ENCODE measurements at regions not wholly inside any gene's neighbourhood (a gene's known extent, or its start where the extent isn't known, plus 50 kb on each side); places are given as distances from the start of the nearest gene placed in this dataset.
A peak's percentile ranks its signal among the peaks of the same experiment; 100 is the strongest.
"Not testable (repeated sequence)": the region's sequence is repeated elsewhere in the genome, so short reads cannot be mapped to it uniquely, and the experiment has no call there.

GRCh38 chr9:41367301-41367700 lies 178.2 kb upstream of the ZNG1F start:
- not testable (repeated sequence) for DNase-seq (ENCODE audit: extremely low read depth, insufficient read length); H3K27me3 ChIP-seq (replicated peaks; ENCODE audit: control insufficient read depth, insufficient read depth, low read length); H3K4me3 ChIP-seq (replicated peaks; ENCODE audit: low read depth, low read length); H3K36me3 ChIP-seq (ENCODE audit: control insufficient read depth, insufficient read depth, low read length)

- not testable (repeated sequence) for H3K36me3 ChIP-seq (ENCODE audit: control insufficient read depth, insufficient read depth, low read length)
These were observed 172.7 kb upstream of the ZNG1F start for GRCh38 chr9:41361790-41362189.

GRCh38 chr9:41359116-41359515 lies 170.0 kb upstream of the ZNG1F start:
- peak; percentile 55 for DNase-seq (ENCODE audit: extremely low read depth, insufficient read length)
- H3K27me3 ChIP-seq (replicated peaks; ENCODE audit: control insufficient read depth, insufficient read depth, low read length); H3K36me3 ChIP-seq (ENCODE audit: control insufficient read depth, insufficient read depth, low read length): not testable (repeated sequence)
- peak overlapping the region; percentile 82 for H3K4me3 ChIP-seq (replicated peaks; ENCODE audit: low read depth, low read length)

More at GRCh38 chr9:41361790-41362189, 172.7 kb upstream of the ZNG1F start:
- DNase-seq (ENCODE audit: extremely low read depth, insufficient read length); H3K27me3 ChIP-seq (replicated peaks; ENCODE audit: control insufficient read depth, insufficient read depth, low read length); H3K4me3 ChIP-seq (replicated peaks; ENCODE audit: low read depth, low read length): not testable (repeated sequence)

- H3K27me3 ChIP-seq (replicated peaks; ENCODE audit: control insufficient read depth, insufficient read depth, low read length); H3K36me3 ChIP-seq (ENCODE audit: control insufficient read depth, insufficient read depth, low read length): not testable (repeated sequence)
- DNase-seq (ENCODE audit: extremely low read depth, insufficient read length), result peak; percentile 86
- H3K4me3 ChIP-seq (replicated peaks; ENCODE audit: low read depth, low read length), result peak overlapping the region; percentile 82
These were observed 169.6 kb upstream of the ZNG1F start for GRCh38 chr9:41358682-41359081.

- not testable (repeated sequence) for H3K27me3 ChIP-seq (replicated peaks; ENCODE audit: control insufficient read depth, insufficient read depth, low read length); H3K36me3 ChIP-seq (ENCODE audit: control insufficient read depth, insufficient read depth, low read length)
- peak; percentile 28 for DNase-seq (ENCODE audit: extremely low read depth, insufficient read length)
- peak overlapping the region; percentile 59 for H3K4me3 ChIP-seq (replicated peaks; ENCODE audit: low read depth, low read length)
These were observed 168.8 kb upstream of the ZNG1F start for GRCh38 chr9:41357918-41358404.

GRCh38 chr9:41357350-41357748 lies 168.2 kb upstream of the ZNG1F start:
- not testable (repeated sequence) for H3K27me3 ChIP-seq (replicated peaks; ENCODE audit: control insufficient read depth, insufficient read depth, low read length); H3K36me3 ChIP-seq (ENCODE audit: control insufficient read depth, insufficient read depth, low read length); DNase-seq (ENCODE audit: extremely low read depth, insufficient read length); H3K4me3 ChIP-seq (replicated peaks; ENCODE audit: low read depth, low read length)

GRCh38 chr9:41356588-41357349 lies 167.7 kb upstream of the ZNG1F start:
- not testable (repeated sequence) for H3K36me3 ChIP-seq (ENCODE audit: control insufficient read depth, insufficient read depth, low read length); H3K27me3 ChIP-seq (replicated peaks; ENCODE audit: control insufficient read depth, insufficient read depth, low read length)
- DNase-seq (ENCODE audit: extremely low read depth, insufficient read length), result peak; percentile 59
- peak overlapping the region; percentile 43 for H3K4me3 ChIP-seq (replicated peaks; ENCODE audit: low read depth, low read length)

GRCh38 chr9:41355712-41356450 lies 166.8 kb upstream of the ZNG1F start:
- not testable (repeated sequence) for H3K27me3 ChIP-seq (replicated peaks; ENCODE audit: control insufficient read depth, insufficient read depth, low read length); DNase-seq (ENCODE audit: extremely low read depth, insufficient read length); H3K4me3 ChIP-seq (replicated peaks; ENCODE audit: low read depth, low read length); H3K36me3 ChIP-seq (ENCODE audit: control insufficient read depth, insufficient read depth, low read length)

- peak overlapping the region; percentile 26; the same call in 1 of the 2 replicates for H3K4me3 ChIP-seq (replicated peaks; ENCODE audit: low read depth, low read length)
These were observed 165.9 kb upstream of the ZNG1F start for GRCh38 chr9:41354978-41355377.

GRCh38 chr9:41354060-41354934 lies 165.2 kb upstream of the ZNG1F start:
- peak; percentile 19 for DNase-seq (ENCODE audit: extremely low read depth, insufficient read length)
- not testable (repeated sequence) for H3K27me3 ChIP-seq (replicated peaks; ENCODE audit: control insufficient read depth, insufficient read depth, low read length); H3K36me3 ChIP-seq (ENCODE audit: control insufficient read depth, insufficient read depth, low read length)
- peak overlapping the region; percentile 45 for H3K4me3 ChIP-seq (replicated peaks; ENCODE audit: low read depth, low read length)

More at GRCh38 chr9:41354978-41355377, 165.9 kb upstream of the ZNG1F start:
- not testable (repeated sequence) for H3K36me3 ChIP-seq (ENCODE audit: control insufficient read depth, insufficient read depth, low read length); H3K27me3 ChIP-seq (replicated peaks; ENCODE audit: control insufficient read depth, insufficient read depth, low read length)
- DNase-seq (ENCODE audit: extremely low read depth, insufficient read length), result peak; percentile 47

- not testable (repeated sequence) for H3K27me3 ChIP-seq (replicated peaks; ENCODE audit: control insufficient read depth, insufficient read depth, low read length); DNase-seq (ENCODE audit: extremely low read depth, insufficient read length); H3K36me3 ChIP-seq (ENCODE audit: control insufficient read depth, insufficient read depth, low read length); H3K4me3 ChIP-seq (replicated peaks; ENCODE audit: low read depth, low read length)
These were observed 163.9 kb upstream of the ZNG1F start for GRCh38 chr9:41353026-41353425.

- not testable (repeated sequence) for H3K36me3 ChIP-seq (ENCODE audit: control insufficient read depth, insufficient read depth, low read length); DNase-seq (ENCODE audit: extremely low read depth, insufficient read length); H3K4me3 ChIP-seq (replicated peaks; ENCODE audit: low read depth, low read length); H3K27me3 ChIP-seq (replicated peaks; ENCODE audit: control insufficient read depth, insufficient read depth, low read length)
These were observed 163.3 kb upstream of the ZNG1F start for GRCh38 chr9:41352390-41352789.

GRCh38 chr9:41347893-41348292 lies 158.8 kb upstream of the ZNG1F start:
- DNase-seq (ENCODE audit: extremely low read depth, insufficient read length); H3K36me3 ChIP-seq (ENCODE audit: control insufficient read depth, insufficient read depth, low read length); H3K27me3 ChIP-seq (replicated peaks; ENCODE audit: control insufficient read depth, insufficient read depth, low read length); H3K4me3 ChIP-seq (replicated peaks; ENCODE audit: low read depth, low read length): not testable (repeated sequence)

GRCh38 chr9:41332562-41332961 lies 143.4 kb upstream of the ZNG1F start:
- H3K4me3 ChIP-seq (replicated peaks; ENCODE audit: low read depth, low read length); DNase-seq (ENCODE audit: extremely low read depth, insufficient read length); H3K27me3 ChIP-seq (replicated peaks; ENCODE audit: control insufficient read depth, insufficient read depth, low read length); H3K36me3 ChIP-seq (ENCODE audit: control insufficient read depth, insufficient read depth, low read length): not testable (repeated sequence)
